H1 (cell line): ENCODE measurements at regions not wholly inside any gene's neighbourhood (a gene's known extent, or its start where the extent isn't known, plus 50 kb on each side); places are given as distances from the start of the nearest gene placed in this dataset.

Source experiments
- CTCF ChIA-PET: fragments of 300-600 bp; sonication (Branson Sonifier 250); formaldehyde crosslinking; loops from one replicate; lab custom pipeline; 2021; ENCODE audit not compliant: partially characterized antibody; lab: Charles Lee
- POLR2A ChIA-PET: fragments of 300-600 bp; sonication (Branson Sonifier 250); formaldehyde crosslinking; loops from one replicate; lab custom pipeline; 2021; ENCODE audit warnings: inconsistent platforms; ENCODE audit not compliant: partially characterized antibody; lab: Charles Lee
- DNase-seq, 2 experiments: peaks; one replicate each; pipeline versions ENCODE4 v3.0.0 to v3.0.0-alpha.2; 2010 to 2022; ENCODE audit warnings: low spot score in 2 of 2, low read depth in 1 of 2, mixed read lengths in 1 of 2
- FAIRE-seq: peaks from 2 replicates; lab custom pipeline; 2011; peaks lifted over from hg19 to GRCh38; lab: Jason Lieb, UNC
- H2AFZ ChIP-seq: 2 replicates; pipeline ENCODE4 v1.8.1; 2012; ENCODE audit warnings: low read length, inconsistent platforms
- H2AK5ac ChIP-seq: 2 replicates; pipeline ENCODE4 v1.6.1; 2013; ENCODE audit warnings: low read depth, low read length
- H2BK120ac ChIP-seq: replicated peaks from 2 replicates; pipeline ENCODE3; 2013; ENCODE audit warnings: low read depth, low read length, inconsistent platforms
- H2BK12ac ChIP-seq: 2 replicates; pipeline ENCODE4 v1.6.1; 2013; ENCODE audit warnings: low read depth, low read length
- H2BK15ac ChIP-seq: 2 replicates; pipeline ENCODE4 v1.6.1; 2013; ENCODE audit warnings: low read length
- H2BK20ac ChIP-seq: 2 replicates; pipeline ENCODE4 v1.6.1; 2013; ENCODE audit warnings: low read length
- H2BK5ac ChIP-seq: 2 replicates; pipeline ENCODE4 v1.6.1; 2013; ENCODE audit warnings: low read depth, low read length
- H3K14ac ChIP-seq: 2 replicates; pipeline ENCODE4 v1.6.1; 2013; ENCODE audit warnings: inconsistent platforms; ENCODE audit not compliant: insufficient read length
- H3K18ac ChIP-seq: 2 replicates; pipeline ENCODE4 v1.6.1; 2013; ENCODE audit warnings: low read length; ENCODE audit errors: extremely low read depth
- H3K23ac ChIP-seq: 2 replicates; pipeline ENCODE4 v1.6.1; 2013; ENCODE audit warnings: inconsistent platforms; ENCODE audit not compliant: insufficient read length
- H3K23me2 ChIP-seq: 2 replicates; pipeline ENCODE4 v1.6.1; 2013; ENCODE audit warnings: low read depth, low read length
- H3K27ac ChIP-seq: 2 replicates; pipeline ENCODE4 v1.6.1; 2011; ENCODE audit warnings: low read depth, low read length, inconsistent platforms
- H3K27me3 ChIP-seq, 4 experiments: replicated peaks in 1 of 4; 1 replicate in 1 of 4; 2 replicates in 3 of 4; pipeline versions ENCODE4 v1.6.1 to v1.8.1; 2011 to 2013; ENCODE audit warnings: low read length in 3 of 4, mild to moderate bottlenecking in 3 of 4, inconsistent platforms in 2 of 4, mixed read lengths in 2 of 4, moderate library complexity in 1 of 4; ENCODE audit not compliant: control insufficient read depth in 3 of 4, insufficient read depth in 3 of 4; ENCODE audit errors: extremely low read depth in 1 of 4
- H3K36me3 ChIP-seq, 4 experiments: 2 replicates each; pipeline versions ENCODE4 v1.6.1 to v1.8.1; 2011 to 2013; ENCODE audit warnings: mild to moderate bottlenecking in 4 of 4, low read length in 3 of 4, moderate library complexity in 2 of 4, control low read depth in 1 of 4, inconsistent platforms in 1 of 4; ENCODE audit not compliant: insufficient read depth in 4 of 4, control insufficient read depth in 2 of 4
- H3K4ac ChIP-seq: replicated peaks from 2 replicates; pipeline ENCODE3; 2013; ENCODE audit warnings: low read length, low read depth, mixed read lengths, inconsistent platforms; ENCODE audit not compliant: insufficient read length
- H3K4me1 ChIP-seq, 4 experiments: replicated peaks in 1 of 4; 1 replicate in 1 of 4; 2 replicates in 3 of 4; pipeline versions ENCODE4 v1.6.1 to v1.8.1; 2011 to 2013; ENCODE audit warnings: low read length in 3 of 4, inconsistent platforms in 2 of 4, mixed read lengths in 1 of 4; ENCODE audit not compliant: insufficient read depth in 4 of 4, control insufficient read depth in 3 of 4
- H3K4me2 ChIP-seq, 2 experiments: 2 replicates each; pipeline versions ENCODE4 v1.6.1 to v1.8.1; 2011 to 2013; ENCODE audit warnings: low read depth in 2 of 2, low read length in 2 of 2, control low read depth in 1 of 2, inconsistent platforms in 1 of 2, mild to moderate bottlenecking in 1 of 2; ENCODE audit not compliant: insufficient read depth in 1 of 2
- H3K4me3 ChIP-seq, 4 experiments: fragments of 200-600, 300-600 bp in 1 of 4; sonication (generic), shearing (Covaris generic), sonication (Bioruptor Twin) in 1 of 4; 2 replicates each; pipeline versions ENCODE4 v1.5.1 to v1.8.1; 2011 to 2016; ENCODE audit warnings: low read length in 4 of 4, low read depth in 3 of 4, control low read depth in 2 of 4, inconsistent platforms in 2 of 4, mild to moderate bottlenecking in 2 of 4, mixed read lengths in 1 of 4, moderate library complexity in 1 of 4; ENCODE audit not compliant: insufficient read depth in 2 of 4; ENCODE audit errors: extremely low read depth in 1 of 4
- H3K56ac ChIP-seq: replicated peaks from 2 replicates; pipeline ENCODE3; 2013; ENCODE audit warnings: low read depth, mild to moderate bottlenecking, mixed read lengths, low read length, inconsistent platforms; ENCODE audit not compliant: insufficient read length
- H3K79me1 ChIP-seq: 2 replicates; pipeline ENCODE4 v1.6.1; 2013; ENCODE audit warnings: low read depth, low read length, control low read depth
- H3K79me2 ChIP-seq, 2 experiments: 2 replicates each; pipeline versions ENCODE4 v1.6.1 to v1.8.1; 2012 to 2013; ENCODE audit warnings: low read length in 2 of 2, mild to moderate bottlenecking in 2 of 2, inconsistent platforms in 1 of 2; ENCODE audit not compliant: insufficient read depth in 2 of 2, control insufficient read depth in 1 of 2
- H3K9ac ChIP-seq, 4 experiments: replicated peaks in 1 of 4; 1 replicate in 1 of 4; 2 replicates in 3 of 4; pipeline versions ENCODE4 v1.6.1 to v1.8.1; 2011 to 2013; ENCODE audit warnings: low read depth in 3 of 4, low read length in 3 of 4, control low read depth in 2 of 4, mild to moderate bottlenecking in 2 of 4, moderate library complexity in 2 of 4, inconsistent platforms in 1 of 4; ENCODE audit errors: extremely low read depth in 1 of 4
- H3K9me3 ChIP-seq, 2 experiments: 2 replicates each; pipeline versions ENCODE4 v1.6.1 to v1.8.1; 2012 to 2013; ENCODE audit warnings: mild to moderate bottlenecking in 2 of 2, moderate library complexity in 2 of 2, control low read depth in 1 of 2, inconsistent platforms in 1 of 2, low read depth in 1 of 2, low read length in 1 of 2, mixed read lengths in 1 of 2; ENCODE audit not compliant: insufficient read depth in 2 of 2
- H4K20me1 ChIP-seq, 2 experiments: replicated peaks in 1 of 2; 2 replicates each; pipeline versions ENCODE3 to v1.8.1; 2011 to 2013; ENCODE audit warnings: inconsistent platforms in 2 of 2, low read length in 2 of 2, mild to moderate bottlenecking in 1 of 2; ENCODE audit not compliant: insufficient read depth in 2 of 2, control insufficient read depth in 1 of 2
- H4K5ac ChIP-seq: 2 replicates; pipeline ENCODE4 v1.6.1; 2013; ENCODE audit warnings: low read length, low read depth, mixed read lengths, inconsistent platforms; ENCODE audit not compliant: insufficient read length
- H4K8ac ChIP-seq: 2 replicates; pipeline ENCODE4 v1.8.0; 2013; ENCODE audit warnings: mild to moderate bottlenecking, moderate library complexity, low read length, inconsistent platforms; ENCODE audit not compliant: insufficient read depth; ENCODE audit errors: extremely low read depth
- H4K91ac ChIP-seq: replicated peaks from 2 replicates; pipeline ENCODE3; 2013; ENCODE audit warnings: low read length, mixed read lengths, inconsistent platforms; ENCODE audit not compliant: insufficient read length
- BACH1 ChIP-seq: IDR thresholded peaks from 2 replicates; pipeline ENCODE4 v1.6.1; 2012; ENCODE audit warnings: low read length, improper control_type of control experiment
- CBX8 ChIP-seq: fragments of 300-800, 300-1000 bp; sonication (generic); IDR thresholded peaks from 2 replicates; pipeline ENCODE4 v1.7.1; 2016; ENCODE audit warnings: low read depth, low read length, borderline replicate concordance
- CREB1 ChIP-seq: IDR thresholded peaks from 2 replicates; pipeline ENCODE4 v1.6.1; 2012; ENCODE audit warnings: inconsistent platforms
- NANOG ChIP-seq: IDR thresholded peaks from 2 replicates; pipeline ENCODE4 v1.6.1; 2011; ENCODE audit warnings: low read length, low read depth, mild to moderate bottlenecking, inconsistent platforms; ENCODE audit not compliant: insufficient read depth, poor library complexity, severe bottlenecking
- NRF1 ChIP-seq: IDR thresholded peaks from 2 replicates; pipeline ENCODE4 v1.6.1; 2011; ENCODE audit warnings: mild to moderate bottlenecking, low read depth, low read length, improper control_type of control experiment
- SP1 ChIP-seq: IDR thresholded peaks from 2 replicates; pipeline ENCODE4 v1.6.1; 2011; ENCODE audit warnings: low read depth, low read length
- USF2 ChIP-seq: IDR thresholded peaks from 2 replicates; pipeline ENCODE4 v1.6.1; 2011; ENCODE audit warnings: low read length, improper control_type of control experiment
- WGBS, 2 experiments: shearing (Covaris generic) in 1 of 2; methylation state at CpG; one replicate each; pipeline versions ENCODE4 v1.1.6 to v1.1.7; 2013 to 2015; ENCODE audit warnings: low lambda C conversion rate in 2 of 2, mixed read lengths in 2 of 2, inconsistent platforms in 1 of 2, low coverage in 1 of 2, missing lambda C conversion rate in 1 of 2; ENCODE audit not compliant: insufficient replicate concordance in 2 of 2, insufficient coverage in 1 of 2, insufficient read length in 1 of 2; ENCODE audit errors: extremely low coverage in 1 of 2, missing lambda C conversion rate in 1 of 2; 5-methylcytosine and 5-hydroxymethylcytosine counted together

- Histone ChIP-seq H2AK5ac (no peak overlapping the region), H4K91ac (no peak overlapping the region), H3K79me2 (no peaks in the 10 kb centered on the region), H3K4me1 (no peaks in the 10 kb centered on the region), H4K20me1 (no peaks in the 10 kb centered on the region), H2BK120ac (no peak overlapping the region), H4K8ac (no peak overlapping the region), H3K56ac (no peak overlapping the region), H2BK20ac (no peak overlapping the region), H3K14ac (no peak overlapping the region), H3K4ac (no peak overlapping the region), H3K4me3 (no peak overlapping the region)
- no peak for FAIRE-seq
- 95% methylated on average over 5 of the region's 5 CpGs; no CpG with 5 or more reads in 1 of the 2 experiments for WGBS, 2 experiments
- no peak for TF ChIP-seq CBX8
- no peak for TF ChIP-seq BACH1
- TF ChIP-seq SP1: no peak
- no peak for TF ChIP-seq CREB1
- no peak for TF ChIP-seq USF2
- TF ChIP-seq NRF1: no peak
- TF ChIP-seq NANOG: no peak
- TF ChIP-seq, all 59 proteins: peak for 0
- Histone ChIP-seq H2AFZ (no peak overlapping the region), H3K36me3 (no peaks in the 10 kb centered on the region), H3K4me2 (no peak overlapping the region), H3K27ac (no peak overlapping the region), H4K5ac (no peak overlapping the region), H2BK12ac (no peak overlapping the region), H3K27me3 (no peaks in the 10 kb centered on the region), H3K9ac (no peak overlapping the region), H2BK15ac (no peak overlapping the region), H3K79me1 (no peaks in the 10 kb centered on the region), H2BK5ac (no peak overlapping the region), H3K9me3 (no peaks in the 10 kb centered on the region), H3K18ac (no peak overlapping the region), H3K23me2 (no peaks in the 10 kb centered on the region; the same call in 1 of the 2 replicates), H3K23ac (no peak overlapping the region)
- ChIA-PET CTCF (no interaction called here), POLR2A (no interaction called here)
- DNase-seq: no peak
Measured at GRCh38 chr6:156250593-156250992, 526.6 kb upstream of the ARID1B start.
